DOHH2 (cell line): ENCODE measurements at regions not wholly inside any gene's neighbourhood (a gene's known extent, or its start where the extent isn't known, plus 50 kb on each side); places are given as distances from the start of the nearest gene placed in this dataset.

Experiments used
- CTCF ChIP-seq: fragments of 200-600 bp; sonication (generic); IDR thresholded peaks from one replicate; pipeline ENCODE4 v1.5.1; 2014; ENCODE audit warnings: antibody characterized with exemption, mild to moderate bottlenecking, low read depth, low read length; ENCODE audit not compliant: poor library complexity, severe bottlenecking
- EZH2phosphoT487 ChIP-seq: fragments of 200-600 bp; sonication (generic); IDR thresholded peaks from 2 replicates; pipeline ENCODE4 v1.6.1; 2017; ENCODE audit warnings: borderline replicate concordance, mild to moderate bottlenecking, antibody characterized with exemption, low read length, moderate library complexity, mixed read lengths

DNA sequence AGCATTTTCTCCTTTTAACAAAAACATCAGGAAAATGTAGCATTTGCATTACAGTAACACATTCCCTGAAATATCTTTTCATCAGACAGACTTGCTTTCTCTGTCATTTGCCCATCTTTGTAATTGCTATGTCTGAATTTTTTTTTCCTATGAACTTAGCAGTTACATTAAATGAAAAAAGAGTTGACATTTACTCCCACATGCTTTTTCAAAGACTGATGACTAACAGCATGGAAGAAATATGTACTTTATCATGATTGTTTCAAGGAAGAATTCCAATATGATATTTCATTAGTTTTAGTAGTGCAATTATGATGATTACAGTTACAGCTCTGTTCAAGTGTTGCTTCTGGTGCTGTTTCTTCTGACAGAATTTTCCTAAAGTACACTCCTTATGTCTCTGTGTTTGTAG is 864.5 kb upstream of the MAN1A1 start:
- no peak for TF ChIP-seq CTCF
- TF ChIP-seq EZH2phosphoT487: no peak
